Hepatocyte (in vitro differentiated cells): ENCODE measurements at regions not wholly inside any gene's neighbourhood (a gene's known extent, or its start where the extent isn't known, plus 50 kb on each side); places are given as distances from the start of the nearest gene placed in this dataset.

Source experiments
- DNase-seq: peaks from one replicate; pipeline ENCODE4 v3.0.0-alpha.2; 2016; ENCODE audit warnings: low spot score
- H2AFZ ChIP-seq: fragments of 200-600 bp; sonication (generic); 2 replicates; pipeline ENCODE4 v1.6.0; 2016; ENCODE audit warnings: antibody characterized with exemption, mild to moderate bottlenecking
- H3K27ac ChIP-seq: fragments of 200-600 bp; sonication (generic); 2 replicates; pipeline ENCODE4 v1.5.1; 2016; ENCODE audit warnings: mild to moderate bottlenecking
- H3K27me3 ChIP-seq: fragments of 200-600 bp; sonication (generic); 2 replicates; pipeline ENCODE4 v1.6.1; 2016
- H3K36me3 ChIP-seq: fragments of 200-600 bp; sonication (generic); replicated peaks from 2 replicates; pipeline ENCODE4 v1.5.1; 2016; ENCODE audit warnings: low read depth; ENCODE audit not compliant: insufficient read depth
- H3K4me1 ChIP-seq: fragments of 200-600 bp; sonication (generic); 2 replicates; pipeline ENCODE4 v1.5.1; 2016; ENCODE audit warnings: mild to moderate bottlenecking, moderate library complexity; ENCODE audit not compliant: insufficient read depth
- H3K4me2 ChIP-seq: fragments of 200-600 bp; sonication (generic); 2 replicates; pipeline ENCODE4 v1.6.0; 2016
- H3K4me3 ChIP-seq: fragments of 200-600 bp; sonication (generic); 2 replicates; pipeline ENCODE4 v1.5.1; 2016; ENCODE audit warnings: mild to moderate bottlenecking
- H3K79me2 ChIP-seq: fragments of 200-600 bp; sonication (generic); 2 replicates; pipeline ENCODE4 v1.6.0; 2017; ENCODE audit warnings: mild to moderate bottlenecking
- H3K9me2 ChIP-seq: fragments of 200-600 bp; sonication (generic); replicated peaks from 2 replicates; pipeline ENCODE4 v1.6.0; 2017; ENCODE audit warnings: mild to moderate bottlenecking; ENCODE audit not compliant: insufficient read depth
- H3K9me3 ChIP-seq: fragments of 200-600 bp; sonication (generic); 2 replicates; pipeline ENCODE4 v1.5.1; 2016; ENCODE audit warnings: low read depth, mild to moderate bottlenecking
- H4K20me1 ChIP-seq: fragments of 200-600 bp; sonication (generic); 2 replicates; pipeline ENCODE4 v1.6.0; 2016; ENCODE audit warnings: mild to moderate bottlenecking; ENCODE audit not compliant: insufficient read depth, poor library complexity, severe bottlenecking
- EZH2 ChIP-seq: fragments of 200-600 bp; sonication (generic); IDR thresholded peaks from 2 replicates; pipeline ENCODE4 v1.6.1; 2016; ENCODE audit warnings: antibody characterized with exemption, mild to moderate bottlenecking, borderline replicate concordance
- EZH2phosphoT487 ChIP-seq: fragments of 200-600 bp; sonication (generic); IDR thresholded peaks from one replicate; pipeline ENCODE4 v1.6.1; 2018; ENCODE audit warnings: antibody characterized with exemption, mild to moderate bottlenecking, low read depth, moderate library complexity; ENCODE audit not compliant: unreplicated experiment, severe bottlenecking
- WGBS: methylation state at CpG from one replicate; pipeline ENCODE4 v1.1.6; 2016; ENCODE audit warnings: low lambda C conversion rate; ENCODE audit errors: missing lambda C conversion rate; 5-methylcytosine and 5-hydroxymethylcytosine counted together
- TF ChIP-seq, protein P1 (sequence below): fragments of 200-600 bp; sonication (generic); IDR thresholded peaks from 2 replicates; pipeline ENCODE4 v1.5.1; 2016; ENCODE audit warnings: antibody characterized with exemption, mild to moderate bottlenecking; ENCODE audit not compliant: poor library complexity

DNA sequence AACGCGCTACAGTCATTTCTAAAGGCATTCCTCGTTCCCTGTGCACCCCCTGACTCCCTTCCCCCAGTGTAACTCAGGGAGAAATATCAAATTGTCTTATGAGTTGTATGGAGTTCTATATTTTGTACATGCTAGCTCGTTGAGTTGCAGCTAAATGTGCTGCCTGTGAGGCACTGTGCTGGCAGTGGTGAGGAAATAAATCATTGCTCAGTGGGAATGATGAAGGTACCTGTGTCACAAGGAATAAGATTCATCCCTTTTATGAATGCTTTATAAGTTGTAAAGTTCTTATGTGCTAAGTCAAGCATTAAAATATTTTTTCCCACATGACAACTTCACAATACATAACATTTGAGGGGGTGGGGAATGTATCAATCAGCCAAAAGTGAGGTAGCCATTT lies 939.6 kb upstream of the CRIM1 start:
- H3K27ac ChIP-seq, result no peak overlapping the region
- no peak for DNase-seq
- no peaks in the 10 kb centered on the region for H3K9me2 ChIP-seq
- H3K36me3 ChIP-seq, result no peaks in the 10 kb centered on the region
- H3K4me1 ChIP-seq, result no peaks in the 10 kb centered on the region
- TF ChIP-seq, protein P1, sequence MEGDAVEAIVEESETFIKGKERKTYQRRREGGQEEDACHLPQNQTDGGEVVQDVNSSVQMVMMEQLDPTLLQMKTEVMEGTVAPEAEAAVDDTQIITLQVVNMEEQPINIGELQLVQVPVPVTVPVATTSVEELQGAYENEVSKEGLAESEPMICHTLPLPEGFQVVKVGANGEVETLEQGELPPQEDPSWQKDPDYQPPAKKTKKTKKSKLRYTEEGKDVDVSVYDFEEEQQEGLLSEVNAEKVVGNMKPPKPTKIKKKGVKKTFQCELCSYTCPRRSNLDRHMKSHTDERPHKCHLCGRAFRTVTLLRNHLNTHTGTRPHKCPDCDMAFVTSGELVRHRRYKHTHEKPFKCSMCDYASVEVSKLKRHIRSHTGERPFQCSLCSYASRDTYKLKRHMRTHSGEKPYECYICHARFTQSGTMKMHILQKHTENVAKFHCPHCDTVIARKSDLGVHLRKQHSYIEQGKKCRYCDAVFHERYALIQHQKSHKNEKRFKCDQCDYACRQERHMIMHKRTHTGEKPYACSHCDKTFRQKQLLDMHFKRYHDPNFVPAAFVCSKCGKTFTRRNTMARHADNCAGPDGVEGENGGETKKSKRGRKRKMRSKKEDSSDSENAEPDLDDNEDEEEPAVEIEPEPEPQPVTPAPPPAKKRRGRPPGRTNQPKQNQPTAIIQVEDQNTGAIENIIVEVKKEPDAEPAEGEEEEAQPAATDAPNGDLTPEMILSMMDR, result no peak
- TF ChIP-seq EZH2phosphoT487, result no peak
- no peak for TF ChIP-seq EZH2
- H3K27me3 ChIP-seq, result no peaks in the 10 kb centered on the region
- H2AFZ ChIP-seq, result no peak overlapping the region
- H3K9me3 ChIP-seq, result no peaks in the 10 kb centered on the region
- H3K4me2 ChIP-seq, result no peak overlapping the region
- no peaks in the 10 kb centered on the region for H3K79me2 ChIP-seq
- no peak overlapping the region for H3K4me3 ChIP-seq
- no peaks in the 10 kb centered on the region for H4K20me1 ChIP-seq
- WGBS, result 81% methylated on average over 4 of the region's 4 CpGs

DNA sequence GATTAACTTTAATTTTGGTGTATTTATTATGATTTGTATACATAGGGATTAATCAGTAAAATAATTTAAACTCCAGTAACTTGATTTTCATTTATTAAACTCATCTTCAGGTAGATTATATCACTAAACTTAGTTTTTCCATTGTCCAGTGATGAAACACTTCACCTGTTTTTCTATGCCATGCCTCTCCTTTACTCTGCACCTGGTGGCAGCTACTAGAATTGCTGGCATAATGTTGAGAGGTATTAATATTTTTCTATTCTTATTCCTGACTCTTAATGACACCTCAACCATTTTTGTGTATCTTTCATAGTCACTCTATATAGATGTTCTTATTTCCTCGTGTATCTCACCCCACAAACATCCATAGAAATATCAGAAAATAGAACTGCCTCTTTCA lies 940.3 kb upstream of the CRIM1 start:
- no peak overlapping the region for H3K4me2 ChIP-seq
- TF ChIP-seq EZH2 (no peak), EZH2phosphoT487 (no peak)
- TF ChIP-seq, protein P1, result peak; percentile 10
- WGBS, result 86% methylated on average over 1 of the region's 1 CpG
- H3K79me2 ChIP-seq, result no peaks in the 10 kb centered on the region
- H3K4me3 ChIP-seq, result no peak overlapping the region
- H3K27me3 ChIP-seq, result no peaks in the 10 kb centered on the region
- no peaks in the 10 kb centered on the region for H3K36me3 ChIP-seq
- no peak overlapping the region for H3K27ac ChIP-seq
- H3K4me1 ChIP-seq, result no peaks in the 10 kb centered on the region
- H4K20me1 ChIP-seq, result no peaks in the 10 kb centered on the region
- H2AFZ ChIP-seq, result no peak overlapping the region
- no peaks in the 10 kb centered on the region for H3K9me2 ChIP-seq
- H3K9me3 ChIP-seq, result no peaks in the 10 kb centered on the region
- DNase-seq, result no peak

DNA sequence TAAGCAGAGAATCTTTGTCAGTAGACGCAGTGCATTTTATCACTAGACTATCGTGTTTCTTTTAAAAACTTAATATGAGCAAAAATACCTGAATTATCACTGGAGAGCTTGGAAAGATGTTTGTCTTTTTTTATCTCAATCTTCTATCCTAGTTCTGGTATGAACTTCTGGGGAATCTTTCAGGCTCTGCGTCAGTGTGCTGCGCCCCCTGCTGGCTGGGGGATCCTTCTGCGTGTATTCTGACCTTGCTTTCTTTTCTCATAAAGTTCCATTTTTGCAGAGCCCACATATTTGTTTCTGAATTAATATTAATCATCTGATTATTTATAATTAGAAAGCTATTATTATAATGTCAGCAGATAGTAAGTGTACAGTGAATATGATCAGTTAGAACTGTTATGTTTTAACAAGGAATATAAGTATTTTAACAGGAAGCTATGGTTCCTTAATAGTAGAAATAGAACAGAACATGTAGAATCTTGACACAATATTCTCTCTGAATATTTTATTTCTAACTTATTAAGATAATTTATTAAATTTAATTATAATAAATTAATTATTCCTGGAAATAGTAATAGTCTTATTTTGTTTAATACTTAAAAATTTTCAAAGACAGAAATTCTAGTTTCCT lies 945.0 kb upstream of the CRIM1 start:
- DNase-seq, result peak; percentile 78
- Histone ChIP-seq H3K27me3 (no peaks in the 10 kb centered on the region), H3K9me2 (no peaks in the 10 kb centered on the region), H4K20me1 (no peaks in the 10 kb centered on the region), H3K4me2 (no peak overlapping the region), H3K27ac (no peak overlapping the region), H3K4me1 (no peaks in the 10 kb centered on the region), H2AFZ (no peak overlapping the region), H3K9me3 (no peaks in the 10 kb centered on the region), H3K4me3 (no peak overlapping the region), H3K79me2 (no peaks in the 10 kb centered on the region), H3K36me3 (no peaks in the 10 kb centered on the region)
- 31% methylated on average over 5 of the region's 5 CpGs for WGBS
- TF ChIP-seq, protein P1, result peak; percentile 89
- no peak for TF ChIP-seq EZH2phosphoT487

DNA sequence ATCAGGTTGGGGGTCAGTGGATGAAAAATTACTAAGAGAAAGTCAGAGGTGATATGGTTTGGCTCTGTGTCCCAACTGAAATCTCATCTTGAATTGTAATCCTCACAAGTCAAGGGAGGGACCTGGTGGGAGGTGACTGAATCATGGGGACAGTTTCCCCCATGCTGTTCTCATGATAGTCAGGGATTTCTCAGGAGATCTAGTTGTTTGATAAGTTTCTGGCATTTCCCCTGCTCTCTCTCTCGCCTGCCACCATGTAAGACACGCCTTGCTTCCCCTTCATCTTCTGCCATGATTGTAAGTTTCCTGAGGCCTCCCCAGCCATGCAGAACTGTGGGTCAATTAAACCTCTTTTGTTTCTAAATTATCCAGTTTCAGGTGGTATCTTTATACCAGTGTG lies 945.8 kb upstream of the CRIM1 start:
- 81% methylated on average over 2 of the region's 2 CpGs for WGBS
- TF ChIP-seq EZH2phosphoT487, result no peak
- TF ChIP-seq EZH2, result no peak
- TF ChIP-seq, protein P1, result no peak
- H3K27ac ChIP-seq, result no peak overlapping the region
- H3K79me2 ChIP-seq, result no peaks in the 10 kb centered on the region
- H3K36me3 ChIP-seq, result no peaks in the 10 kb centered on the region
- no peak overlapping the region for H2AFZ ChIP-seq
- no peaks in the 10 kb centered on the region for H3K9me2 ChIP-seq
- H4K20me1 ChIP-seq, result no peaks in the 10 kb centered on the region
- H3K4me1 ChIP-seq, result no peaks in the 10 kb centered on the region
- no peaks in the 10 kb centered on the region for H3K27me3 ChIP-seq
- no peaks in the 10 kb centered on the region for H3K9me3 ChIP-seq
- no peak overlapping the region for H3K4me3 ChIP-seq
- DNase-seq, result no peak
- no peak overlapping the region for H3K4me2 ChIP-seq
